HepG2 (cell line): ENCODE measurements at regions not wholly inside any gene's neighbourhood (a gene's known extent, or its start where the extent isn't known, plus 50 kb on each side); places are given as distances from the start of the nearest gene placed in this dataset.

Source experiments
- ATAD3A ChIP-seq: sonication (generic); formaldehyde crosslinking; IDR thresholded peaks from 2 replicates; pipeline ENCODE4 v1.4.0; 2020; ENCODE audit warnings: missing genetic modification reagents
- MIXL1 ChIP-seq: IDR thresholded peaks from 2 replicates; pipeline ENCODE4 v1.6.1; 2016
- ZNF235 ChIP-seq: sonication (generic); formaldehyde crosslinking; IDR thresholded peaks from 2 replicates; pipeline ENCODE4 v1.8.1; 2023; ENCODE audit warnings: mild to moderate bottlenecking, missing genetic modification reagents, borderline replicate concordance
- ZNF260 ChIP-seq: sonication (generic); formaldehyde crosslinking; IDR thresholded peaks from 2 replicates; pipeline ENCODE4 v1.4.0; 2020; ENCODE audit warnings: missing genetic modification reagents, low read depth, mild to moderate bottlenecking, borderline replicate concordance
- ZNF546 ChIP-seq: sonication (generic); formaldehyde crosslinking; conservative IDR thresholded peaks from 2 replicates; pipeline ENCODE4 v1.8.1; 2023; ENCODE audit warnings: mild to moderate bottlenecking, missing genetic modification reagents
- TF ChIP-seq, protein P1 (sequence below): sonication (generic); formaldehyde crosslinking; IDR thresholded peaks from 2 replicates; pipeline ENCODE4 v1.4.0; 2020; ENCODE audit warnings: mild to moderate bottlenecking, missing genetic modification reagents
- TF ChIP-seq, protein P2 (sequence below): sonication (generic); formaldehyde crosslinking; conservative IDR thresholded peaks from 2 replicates; pipeline ENCODE4 v1.8.1; 2023; ENCODE audit warnings: missing genetic modification reagents
- TF ChIP-seq, protein P3 (sequence below): sonication (generic); formaldehyde crosslinking; IDR thresholded peaks from 2 replicates; pipeline ENCODE4 v1.4.0; 2020; ENCODE audit warnings: missing genetic modification reagents
- TF ChIP-seq, protein P4 (sequence below): sonication (generic); formaldehyde crosslinking; IDR thresholded peaks from 2 replicates; pipeline ENCODE4 v1.4.0; 2020; ENCODE audit warnings: mild to moderate bottlenecking, missing genetic modification reagents

DNA sequence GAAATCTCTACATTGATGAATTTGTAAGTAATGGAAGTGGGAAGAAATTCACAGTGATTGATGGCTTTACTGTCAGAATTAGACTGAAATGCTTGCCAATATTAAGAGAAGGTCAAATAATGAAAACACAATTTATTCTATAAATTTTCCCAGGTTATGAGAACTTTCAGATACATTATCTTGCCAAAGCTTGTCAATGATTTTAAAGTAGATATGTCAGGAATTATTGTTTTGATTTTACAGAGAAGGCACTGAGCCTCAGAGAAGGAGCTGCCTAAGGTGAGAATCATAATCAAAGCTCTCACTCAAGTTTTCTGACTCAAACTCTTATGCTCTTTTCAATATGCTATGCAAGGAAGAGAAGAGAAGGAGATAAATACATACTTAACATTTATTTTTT is 564.0 kb upstream of the RGMB start (continued):
- TF ChIP-seq, protein P1, sequence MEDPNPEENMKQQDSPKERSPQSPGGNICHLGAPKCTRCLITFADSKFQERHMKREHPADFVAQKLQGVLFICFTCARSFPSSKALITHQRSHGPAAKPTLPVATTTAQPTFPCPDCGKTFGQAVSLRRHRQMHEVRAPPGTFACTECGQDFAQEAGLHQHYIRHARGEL (CRISPR knock-in tag) = no peak
- no peak for TF ChIP-seq MIXL1 (CRISPR knock-in tag)
- no peak for TF ChIP-seq ZNF235 (CRISPR knock-in tag)
- TF ChIP-seq ZNF260 = no peak
- TF ChIP-seq ATAD3A (CRISPR knock-in tag) = no peak
- TF ChIP-seq, protein P2, sequence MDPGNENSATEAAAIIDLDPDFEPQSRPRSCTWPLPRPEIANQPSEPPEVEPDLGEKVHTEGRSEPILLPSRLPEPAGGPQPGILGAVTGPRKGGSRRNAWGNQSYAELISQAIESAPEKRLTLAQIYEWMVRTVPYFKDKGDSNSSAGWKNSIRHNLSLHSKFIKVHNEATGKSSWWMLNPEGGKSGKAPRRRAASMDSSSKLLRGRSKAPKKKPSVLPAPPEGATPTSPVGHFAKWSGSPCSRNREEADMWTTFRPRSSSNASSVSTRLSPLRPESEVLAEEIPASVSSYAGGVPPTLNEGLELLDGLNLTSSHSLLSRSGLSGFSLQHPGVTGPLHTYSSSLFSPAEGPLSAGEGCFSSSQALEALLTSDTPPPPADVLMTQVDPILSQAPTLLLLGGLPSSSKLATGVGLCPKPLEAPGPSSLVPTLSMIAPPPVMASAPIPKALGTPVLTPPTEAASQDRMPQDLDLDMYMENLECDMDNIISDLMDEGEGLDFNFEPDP = no peak
- TF ChIP-seq, protein P3, sequence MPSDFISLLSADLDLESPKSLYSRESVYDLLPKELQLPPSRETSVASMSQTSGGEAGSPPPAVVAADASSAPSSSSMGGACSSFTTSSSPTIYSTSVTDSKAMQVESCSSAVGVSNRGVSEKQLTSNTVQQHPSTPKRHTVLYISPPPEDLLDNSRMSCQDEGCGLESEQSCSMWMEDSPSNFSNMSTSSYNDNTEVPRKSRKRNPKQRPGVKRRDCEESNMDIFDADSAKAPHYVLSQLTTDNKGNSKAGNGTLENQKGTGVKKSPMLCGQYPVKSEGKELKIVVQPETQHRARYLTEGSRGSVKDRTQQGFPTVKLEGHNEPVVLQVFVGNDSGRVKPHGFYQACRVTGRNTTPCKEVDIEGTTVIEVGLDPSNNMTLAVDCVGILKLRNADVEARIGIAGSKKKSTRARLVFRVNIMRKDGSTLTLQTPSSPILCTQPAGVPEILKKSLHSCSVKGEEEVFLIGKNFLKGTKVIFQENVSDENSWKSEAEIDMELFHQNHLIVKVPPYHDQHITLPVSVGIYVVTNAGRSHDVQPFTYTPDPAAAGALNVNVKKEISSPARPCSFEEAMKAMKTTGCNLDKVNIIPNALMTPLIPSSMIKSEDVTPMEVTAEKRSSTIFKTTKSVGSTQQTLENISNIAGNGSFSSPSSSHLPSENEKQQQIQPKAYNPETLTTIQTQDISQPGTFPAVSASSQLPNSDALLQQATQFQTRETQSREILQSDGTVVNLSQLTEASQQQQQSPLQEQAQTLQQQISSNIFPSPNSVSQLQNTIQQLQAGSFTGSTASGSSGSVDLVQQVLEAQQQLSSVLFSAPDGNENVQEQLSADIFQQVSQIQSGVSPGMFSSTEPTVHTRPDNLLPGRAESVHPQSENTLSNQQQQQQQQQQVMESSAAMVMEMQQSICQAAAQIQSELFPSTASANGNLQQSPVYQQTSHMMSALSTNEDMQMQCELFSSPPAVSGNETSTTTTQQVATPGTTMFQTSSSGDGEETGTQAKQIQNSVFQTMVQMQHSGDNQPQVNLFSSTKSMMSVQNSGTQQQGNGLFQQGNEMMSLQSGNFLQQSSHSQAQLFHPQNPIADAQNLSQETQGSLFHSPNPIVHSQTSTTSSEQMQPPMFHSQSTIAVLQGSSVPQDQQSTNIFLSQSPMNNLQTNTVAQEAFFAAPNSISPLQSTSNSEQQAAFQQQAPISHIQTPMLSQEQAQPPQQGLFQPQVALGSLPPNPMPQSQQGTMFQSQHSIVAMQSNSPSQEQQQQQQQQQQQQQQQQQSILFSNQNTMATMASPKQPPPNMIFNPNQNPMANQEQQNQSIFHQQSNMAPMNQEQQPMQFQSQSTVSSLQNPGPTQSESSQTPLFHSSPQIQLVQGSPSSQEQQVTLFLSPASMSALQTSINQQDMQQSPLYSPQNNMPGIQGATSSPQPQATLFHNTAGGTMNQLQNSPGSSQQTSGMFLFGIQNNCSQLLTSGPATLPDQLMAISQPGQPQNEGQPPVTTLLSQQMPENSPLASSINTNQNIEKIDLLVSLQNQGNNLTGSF = no peak
- TF ChIP-seq, protein P4, sequence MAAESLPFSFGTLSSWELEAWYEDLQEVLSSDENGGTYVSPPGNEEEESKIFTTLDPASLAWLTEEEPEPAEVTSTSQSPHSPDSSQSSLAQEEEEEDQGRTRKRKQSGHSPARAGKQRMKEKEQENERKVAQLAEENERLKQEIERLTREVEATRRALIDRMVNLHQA (CRISPR knock-in tag) = no peak
- no peak for TF ChIP-seq ZNF546
